Karpas-422 (cell line): ENCODE measurements at regions not wholly inside any gene's neighbourhood (a gene's known extent, or its start where the extent isn't known, plus 50 kb on each side); places are given as distances from the start of the nearest gene placed in this dataset.

Experiments
- DNase-seq: peaks from one replicate; pipeline ENCODE4 v3.0.0-alpha.2; 2015
- H2AFZ ChIP-seq: fragments of 200-600 bp; sonication (generic); 2 replicates; pipeline ENCODE4 v1.6.1; 2014; ENCODE audit warnings: antibody characterized with exemption, low read length, mixed read lengths
- H3K27ac ChIP-seq: fragments of 200-600 bp; sonication (generic); 2 replicates; pipeline ENCODE4 v1.5.1; 2014; ENCODE audit warnings: mild to moderate bottlenecking, low read length, moderate library complexity
- H3K27me3 ChIP-seq: fragments of 200-600 bp; sonication (generic); 2 replicates; pipeline ENCODE4 v1.6.1; 2014; ENCODE audit warnings: low read length, mixed read lengths
- H3K36me3 ChIP-seq: fragments of 200-600 bp; sonication (generic); 2 replicates; pipeline ENCODE4 v1.6.1; 2014; ENCODE audit warnings: low read length, mixed read lengths; ENCODE audit not compliant: insufficient read depth
- H3K4me1 ChIP-seq: fragments of 200-600 bp; sonication (generic); 2 replicates; pipeline ENCODE4 v1.6.1; 2014; ENCODE audit warnings: mild to moderate bottlenecking, low read length, mixed read lengths
- H3K4me2 ChIP-seq: fragments of 200-600 bp; sonication (generic); 2 replicates; pipeline ENCODE4 v1.6.1; 2014; ENCODE audit warnings: low read length, low read depth, mild to moderate bottlenecking; ENCODE audit not compliant: poor library complexity, severe bottlenecking
- H3K4me3 ChIP-seq: fragments of 200-600 bp; sonication (generic); 2 replicates; pipeline ENCODE4 v1.5.1; 2014; ENCODE audit warnings: mild to moderate bottlenecking, antibody characterized with exemption, low read length, mixed read lengths
- H3K79me2 ChIP-seq: fragments of 200-600 bp; sonication (generic); 2 replicates; pipeline ENCODE4 v1.6.1; 2014; ENCODE audit warnings: mild to moderate bottlenecking, low read length, mixed read lengths
- H3K9ac ChIP-seq: fragments of 200-600 bp; sonication (generic); 2 replicates; pipeline ENCODE4 v1.6.0; 2014; ENCODE audit warnings: low read length
- H3K9me2 ChIP-seq: fragments of 200-600 bp; sonication (generic), shearing (Covaris generic); replicated peaks from 2 replicates; pipeline ENCODE4 v1.6.0; 2014; ENCODE audit warnings: mild to moderate bottlenecking, low read length, moderate library complexity; ENCODE audit not compliant: insufficient read depth
- H3K9me3 ChIP-seq: fragments of 300-700, 200-600 bp; sonication (generic); 2 replicates; pipeline ENCODE4 v1.6.1; 2014; ENCODE audit warnings: low read length, mixed read lengths
- H4K20me1 ChIP-seq: fragments of 200-600 bp; sonication (generic); 2 replicates; pipeline ENCODE4 v1.6.1; 2014; ENCODE audit warnings: mild to moderate bottlenecking, antibody characterized with exemption, low read length, low read depth; ENCODE audit not compliant: insufficient read depth

DNA sequence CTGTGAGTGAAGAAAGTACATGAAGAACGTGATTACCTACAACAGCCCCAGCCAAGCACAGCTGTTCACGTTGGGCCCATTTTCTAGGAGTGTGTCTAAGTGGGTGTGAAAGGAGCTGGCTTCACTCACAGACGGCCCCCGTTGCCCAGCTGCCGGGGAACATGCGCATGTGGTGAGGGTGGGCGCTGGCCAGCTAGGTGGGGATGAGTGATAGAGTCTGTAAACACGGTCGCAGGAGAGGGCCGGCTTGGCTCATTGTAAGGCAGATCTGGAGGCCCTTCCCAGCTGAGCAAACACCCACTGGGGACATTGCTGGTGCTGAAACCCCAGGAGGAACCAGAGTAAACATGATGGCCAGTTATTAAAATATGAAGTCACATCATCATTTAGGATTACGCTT, 160.5 kb downstream of the TEX29 start:
- no peak overlapping the region for H3K4me3 ChIP-seq
- H2AFZ ChIP-seq, result no peak overlapping the region
- no peaks in the 10 kb centered on the region for H3K27me3 ChIP-seq
- no peaks in the 10 kb centered on the region for H3K9me2 ChIP-seq
- H3K9ac ChIP-seq, result no peak overlapping the region
- no peaks in the 10 kb centered on the region for H3K4me1 ChIP-seq
- H3K4me2 ChIP-seq, result no peak overlapping the region
- no peaks in the 10 kb centered on the region for H3K9me3 ChIP-seq
- H3K27ac ChIP-seq, result no peak overlapping the region
- DNase-seq, result no peak
- H4K20me1 ChIP-seq, result no peaks in the 10 kb centered on the region
- H3K36me3 ChIP-seq, result no peaks in the 10 kb centered on the region
- H3K79me2 ChIP-seq, result no peaks in the 10 kb centered on the region

DNA sequence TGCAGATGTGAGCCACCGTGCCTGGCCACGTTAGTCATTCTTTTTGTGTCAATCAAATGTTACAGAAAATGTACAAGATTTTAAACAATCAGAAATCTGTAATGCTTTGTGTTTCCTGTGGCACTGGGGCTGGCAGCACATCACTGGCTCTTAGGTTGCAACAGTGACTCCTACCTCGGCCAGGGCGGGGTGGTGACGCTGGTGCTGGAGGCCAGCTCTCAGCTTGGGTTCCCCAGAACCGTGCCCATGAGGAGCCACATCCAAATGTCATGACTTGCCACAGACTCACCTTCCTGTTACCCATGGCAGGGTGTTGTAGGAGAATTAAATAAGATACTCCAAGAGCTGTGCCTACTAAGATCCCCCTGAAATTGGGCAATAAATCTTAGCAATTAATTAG, 161.7 kb downstream of the TEX29 start:
- Histone ChIP-seq H4K20me1 (no peaks in the 10 kb centered on the region), H3K4me3 (no peak overlapping the region), H2AFZ (no peak overlapping the region), H3K79me2 (no peaks in the 10 kb centered on the region), H3K4me1 (no peaks in the 10 kb centered on the region), H3K9me2 (no peaks in the 10 kb centered on the region), H3K9me3 (no peaks in the 10 kb centered on the region), H3K4me2 (no peak overlapping the region), H3K9ac (no peak overlapping the region), H3K27ac (no peak overlapping the region), H3K27me3 (no peaks in the 10 kb centered on the region), H3K36me3 (no peaks in the 10 kb centered on the region)
- no peak for DNase-seq

DNA sequence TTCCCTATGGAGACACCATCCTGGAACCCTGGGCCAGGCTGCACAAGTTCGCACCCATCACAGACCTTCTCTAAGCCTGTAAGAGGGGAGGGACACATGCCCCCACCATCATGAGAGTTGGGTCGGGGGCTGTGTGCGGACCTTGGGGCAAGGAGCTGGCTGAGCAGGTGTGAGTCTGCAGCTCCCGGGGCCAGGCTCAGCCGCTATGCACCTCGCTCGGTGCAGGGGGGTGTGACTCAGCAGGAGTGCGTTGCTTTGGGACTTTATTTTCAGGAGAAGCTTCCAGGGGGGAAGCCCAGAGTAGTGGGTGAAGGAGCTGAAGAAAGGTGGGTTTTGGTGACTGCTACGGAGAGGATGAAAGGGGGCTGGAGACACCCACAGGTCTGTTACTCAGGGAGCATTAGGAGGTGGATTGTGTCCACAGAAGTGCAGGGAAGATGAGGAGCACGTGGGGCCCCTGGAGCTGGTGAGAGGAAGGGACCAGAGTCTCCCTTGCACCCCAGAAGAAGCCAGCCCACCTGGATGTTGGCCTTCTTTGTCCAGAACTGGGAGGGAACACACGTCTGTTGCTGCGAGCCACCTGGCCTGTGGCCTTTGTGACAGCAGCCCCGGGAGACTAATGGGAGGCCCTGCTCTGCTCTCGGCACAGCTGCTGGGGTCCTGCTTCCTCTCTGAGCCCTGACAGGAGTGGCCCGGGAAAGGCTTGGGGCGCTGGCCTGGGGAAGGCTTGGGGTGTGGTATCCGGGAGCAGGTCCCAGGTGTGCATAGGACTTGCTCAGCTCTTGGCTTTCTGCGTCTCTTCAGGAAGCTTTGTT, 162.6 kb downstream of the TEX29 start:
- no peak overlapping the region for H3K27ac ChIP-seq
- no peaks in the 10 kb centered on the region for H3K36me3 ChIP-seq
- DNase-seq, result no peak
- H3K4me2 ChIP-seq, result no peak overlapping the region
- H2AFZ ChIP-seq, result no peak overlapping the region
- H3K9me2 ChIP-seq, result no peaks in the 10 kb centered on the region
- H3K27me3 ChIP-seq, result no peaks in the 10 kb centered on the region
- H3K9me3 ChIP-seq, result no peaks in the 10 kb centered on the region
- no peaks in the 10 kb centered on the region for H3K79me2 ChIP-seq
- no peak overlapping the region for H3K4me3 ChIP-seq
- H3K9ac ChIP-seq, result no peak overlapping the region
- H3K4me1 ChIP-seq, result no peaks in the 10 kb centered on the region
- H4K20me1 ChIP-seq, result no peaks in the 10 kb centered on the region

- H2AFZ ChIP-seq, result no peak overlapping the region
- no peaks in the 10 kb centered on the region for H3K79me2 ChIP-seq
- no peaks in the 10 kb centered on the region for H3K27me3 ChIP-seq
- DNase-seq, result no peak
- no peak overlapping the region for H3K4me2 ChIP-seq
- no peaks in the 10 kb centered on the region for H4K20me1 ChIP-seq
- no peak overlapping the region for H3K4me3 ChIP-seq
- H3K4me1 ChIP-seq, result no peaks in the 10 kb centered on the region
- H3K9ac ChIP-seq, result no peak overlapping the region
- no peaks in the 10 kb centered on the region for H3K36me3 ChIP-seq
- no peak overlapping the region for H3K27ac ChIP-seq
- no peaks in the 10 kb centered on the region for H3K9me3 ChIP-seq
- no peaks in the 10 kb centered on the region for H3K9me2 ChIP-seq
Measured at GRCh38 chr13:111483621-111483987, 163.2 kb downstream of the TEX29 start.

DNA sequence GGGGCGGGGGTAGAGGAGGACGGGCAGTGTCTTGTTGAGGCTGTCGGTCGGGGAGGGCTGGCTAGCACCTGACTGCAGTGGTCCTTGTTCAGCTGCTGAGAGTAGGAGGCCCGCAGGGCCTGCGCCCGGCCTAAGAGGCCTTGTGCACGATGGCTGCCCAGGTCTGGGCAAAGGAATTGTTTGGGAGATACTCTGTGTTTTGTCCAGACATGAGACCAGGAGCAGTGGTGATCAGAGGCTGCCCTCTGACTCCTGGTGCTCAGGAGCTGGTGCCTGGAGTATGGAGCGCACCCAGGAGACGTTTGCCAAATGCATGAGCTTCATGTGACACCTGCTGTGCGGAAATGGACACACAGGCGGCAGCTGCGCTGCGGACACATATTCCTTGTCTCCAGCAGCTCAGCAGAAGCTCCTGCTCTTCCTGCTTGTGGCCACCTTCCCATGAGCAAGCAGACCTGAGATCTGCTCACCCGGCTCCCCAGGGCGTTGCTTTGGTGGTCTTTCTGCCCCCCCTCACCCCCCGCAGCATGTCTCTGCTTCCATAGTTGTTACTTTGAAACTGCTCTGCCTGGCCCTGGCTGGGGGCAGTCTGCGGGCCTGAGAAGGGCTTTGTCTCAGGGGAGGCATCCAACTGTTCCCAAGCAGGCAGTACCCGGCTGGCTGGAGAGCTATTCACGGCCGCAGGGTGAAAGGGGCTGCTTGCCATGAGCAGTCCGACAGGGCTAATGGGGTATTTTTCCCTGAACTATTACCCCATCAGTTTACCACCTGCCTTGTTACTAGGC, 163.9 kb downstream of the TEX29 start:
- Histone ChIP-seq H3K36me3 (no peaks in the 10 kb centered on the region), H2AFZ (no peak overlapping the region), H3K27ac (no peak overlapping the region), H3K79me2 (no peaks in the 10 kb centered on the region), H3K4me1 (no peaks in the 10 kb centered on the region), H3K4me2 (no peak overlapping the region), H3K9ac (no peak overlapping the region), H3K9me2 (no peaks in the 10 kb centered on the region), H3K9me3 (no peaks in the 10 kb centered on the region), H3K4me3 (no peak overlapping the region), H3K27me3 (no peaks in the 10 kb centered on the region), H4K20me1 (no peaks in the 10 kb centered on the region)
- DNase-seq, result no peak

DNA sequence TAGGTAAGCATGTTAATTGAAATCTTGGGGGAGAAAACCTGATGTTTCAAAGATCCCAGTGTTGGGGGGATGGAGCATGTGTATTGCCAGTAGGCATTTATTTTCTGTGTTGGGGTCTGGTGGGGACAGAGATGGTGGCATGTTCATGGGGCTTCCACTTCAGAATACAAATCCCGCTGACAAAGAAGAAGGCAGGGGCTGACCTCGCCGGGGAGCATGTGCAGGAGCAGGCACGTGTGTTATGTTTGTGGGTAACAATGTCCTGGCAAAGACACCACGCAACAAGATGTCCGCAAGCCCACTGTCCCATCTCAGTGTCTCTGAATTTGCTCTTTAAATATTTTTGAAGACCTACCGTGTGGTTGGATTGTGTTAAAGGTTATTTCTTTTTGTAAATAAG, 164.5 kb downstream of the TEX29 start:
- Histone ChIP-seq H3K27me3 (no peaks in the 10 kb centered on the region), H3K36me3 (no peaks in the 10 kb centered on the region), H3K9me3 (no peaks in the 10 kb centered on the region), H3K27ac (no peak overlapping the region), H3K4me3 (no peak overlapping the region), H3K9me2 (no peaks in the 10 kb centered on the region), H2AFZ (no peak overlapping the region), H3K4me1 (no peaks in the 10 kb centered on the region), H3K4me2 (no peak overlapping the region), H3K9ac (no peak overlapping the region), H4K20me1 (no peaks in the 10 kb centered on the region), H3K79me2 (no peaks in the 10 kb centered on the region)
- DNase-seq, result no peak

GRCh38 chr13:111485491-111486250, 165.2 kb downstream of the TEX29 start:
- no peak overlapping the region for H3K4me3 ChIP-seq
- H3K4me2 ChIP-seq, result no peak overlapping the region
- DNase-seq, result no peak
- H4K20me1 ChIP-seq, result no peaks in the 10 kb centered on the region
- H3K9me2 ChIP-seq, result no peaks in the 10 kb centered on the region
- no peaks in the 10 kb centered on the region for H3K27me3 ChIP-seq
- no peaks in the 10 kb centered on the region for H3K4me1 ChIP-seq
- H3K27ac ChIP-seq, result no peak overlapping the region
- no peaks in the 10 kb centered on the region for H3K79me2 ChIP-seq
- no peak overlapping the region for H3K9ac ChIP-seq
- no peaks in the 10 kb centered on the region for H3K36me3 ChIP-seq
- no peak overlapping the region for H2AFZ ChIP-seq
- H3K9me3 ChIP-seq, result no peaks in the 10 kb centered on the region

GRCh38 chr13:111486331-111486730, 165.9 kb downstream of the TEX29 start:
- Histone ChIP-seq H3K27ac (no peak overlapping the region), H3K9me2 (no peaks in the 10 kb centered on the region)

More at GRCh38 chr13:111486331-111486730, 165.9 kb downstream of the TEX29 start:
- Histone ChIP-seq H3K79me2 (no peaks in the 10 kb centered on the region), H2AFZ (no peak overlapping the region), H3K27me3 (no peaks in the 10 kb centered on the region), H4K20me1 (no peaks in the 10 kb centered on the region), H3K4me2 (no peak overlapping the region), H3K4me3 (no peak overlapping the region), H3K36me3 (no peaks in the 10 kb centered on the region), H3K4me1 (no peaks in the 10 kb centered on the region), H3K9ac (no peak overlapping the region), H3K9me3 (no peaks in the 10 kb centered on the region)
- DNase-seq, result no peak
